Lower leg skin (tissue), 3 donors: ENCODE measurements at regions not wholly inside any gene's neighbourhood (a gene's known extent, or its start where the extent isn't known, plus 50 kb on each side); places are given as distances from the start of the nearest gene placed in this dataset.

ENCODE experiments used
- CTCF ChIP-seq, 3 donors: fragments of 450-650 bp; IDR thresholded peaks; one replicate each; pipeline ENCODE4 v1.5.1; 2016; ENCODE audit warnings: antibody characterized with exemption in 3 of 3, mild to moderate bottlenecking in 3 of 3, moderate library complexity in 2 of 3
- POLR2A ChIP-seq, 2 donors: fragments of 450-650 bp; IDR thresholded peaks; one replicate each; pipeline ENCODE4 v1.6.1; 2016 to 2017; ENCODE audit warnings: antibody characterized with exemption in 2 of 2, mild to moderate bottlenecking in 1 of 2, moderate library complexity in 1 of 2

GRCh38 chr22:46081831-46082210 is 68.5 kb upstream of the PPARA start:
- no peak for TF ChIP-seq POLR2A (IDR thresholded peaks at IDR 0.05)
- TF ChIP-seq CTCF (IDR thresholded peaks at IDR 0.05), result no peak
